Mesenchymal stem cell (in vitro differentiated cells and primary cell): ENCODE measurements at regions not wholly inside any gene's neighbourhood (a gene's known extent, or its start where the extent isn't known, plus 50 kb on each side); places are given as distances from the start of the nearest gene placed in this dataset.
"Not testable (repeated sequence)": the region's sequence is repeated elsewhere in the genome, so short reads cannot be mapped to it uniquely, and the experiment has no call there.

Experiments
- DNase-seq: peaks from one replicate; pipeline ENCODE4 v3.0.0-alpha.2; 2013
- H2AFZ ChIP-seq: one replicate; pipeline ENCODE4 v1.6.1; 2013; ENCODE audit warnings: low read depth, mild to moderate bottlenecking, control low read depth, inconsistent platforms, low read length, moderate library complexity
- H2AK5ac ChIP-seq: 2 replicates; pipeline ENCODE4 v1.6.1; 2013; ENCODE audit warnings: low read length, moderate library complexity, mild to moderate bottlenecking, inconsistent platforms; ENCODE audit not compliant: severe bottlenecking
- H2BK120ac ChIP-seq: one replicate; pipeline ENCODE4 v1.6.1; 2013; ENCODE audit warnings: low read depth, mild to moderate bottlenecking, inconsistent platforms, low read length, moderate library complexity
- H2BK12ac ChIP-seq, 2 experiments: one replicate each; pipeline ENCODE4 v1.6.1; 2013; ENCODE audit warnings: inconsistent platforms in 2 of 2, low read length in 2 of 2, mild to moderate bottlenecking in 2 of 2, moderate library complexity in 2 of 2, control low read depth in 1 of 2
- H2BK15ac ChIP-seq: one replicate; pipeline ENCODE4 v1.6.1; 2013; ENCODE audit warnings: mild to moderate bottlenecking, low read depth, inconsistent platforms; ENCODE audit not compliant: poor library complexity, severe bottlenecking
- H2BK5ac ChIP-seq: 2 replicates; pipeline ENCODE4 v1.6.1; 2013; ENCODE audit warnings: low read depth, mild to moderate bottlenecking, low read length, control low read depth, inconsistent platforms; ENCODE audit not compliant: poor library complexity, severe bottlenecking
- H3K14ac ChIP-seq, 2 experiments: one replicate each; pipeline ENCODE4 v1.6.1; 2013; ENCODE audit warnings: inconsistent platforms in 2 of 2, low read length in 2 of 2, control low read depth in 1 of 2, mild to moderate bottlenecking in 1 of 2, moderate library complexity in 1 of 2
- H3K18ac ChIP-seq, 2 experiments: one replicate each; pipeline ENCODE4 v1.6.1; 2013; ENCODE audit warnings: inconsistent platforms in 2 of 2, low read length in 2 of 2, control low read depth in 1 of 2, low read depth in 1 of 2, mild to moderate bottlenecking in 1 of 2
- H3K23ac ChIP-seq, 2 experiments: one replicate each; pipeline ENCODE4 v1.6.1; 2013; ENCODE audit warnings: inconsistent platforms in 2 of 2, low read length in 2 of 2, mild to moderate bottlenecking in 2 of 2, moderate library complexity in 2 of 2, control low read depth in 1 of 2
- H3K27ac ChIP-seq: 2 replicates; pipeline ENCODE4 v1.5.1; 2013; ENCODE audit warnings: mild to moderate bottlenecking, moderate library complexity, low read length, control low read depth, inconsistent platforms; ENCODE audit not compliant: poor library complexity, severe bottlenecking
- H3K27me3 ChIP-seq, 2 experiments: 2 replicates each; pipeline versions ENCODE4 v1.6.1 to v1.7.0; 2013; ENCODE audit warnings: low read length in 2 of 2, mild to moderate bottlenecking in 2 of 2, moderate library complexity in 2 of 2, control low read depth in 1 of 2, inconsistent platforms in 1 of 2; ENCODE audit not compliant: control insufficient read depth in 1 of 2, insufficient read depth in 1 of 2
- H3K36me3 ChIP-seq, 2 experiments: 2 replicates each; pipeline versions ENCODE4 v1.6.1 to v1.7.0; 2013; ENCODE audit warnings: low read length in 2 of 2, control low read depth in 1 of 2, inconsistent platforms in 1 of 2, low read depth in 1 of 2, mild to moderate bottlenecking in 1 of 2; ENCODE audit not compliant: insufficient read depth in 2 of 2, control insufficient read depth in 1 of 2
- H3K4ac ChIP-seq, 2 experiments: one replicate each; pipeline ENCODE4 v1.6.1; 2013; ENCODE audit warnings: inconsistent platforms in 2 of 2, low read length in 2 of 2, mild to moderate bottlenecking in 2 of 2, moderate library complexity in 2 of 2, control low read depth in 1 of 2, low read depth in 1 of 2
- H3K4me1 ChIP-seq: 2 replicates; pipeline ENCODE4 v1.6.1; 2013; ENCODE audit warnings: low read depth, low read length, control low read depth; ENCODE audit not compliant: control insufficient read depth, insufficient read depth
- H3K4me2 ChIP-seq: 2 replicates; pipeline ENCODE4 v1.6.1; 2013; ENCODE audit warnings: low read length, mild to moderate bottlenecking, inconsistent platforms; ENCODE audit not compliant: poor library complexity, severe bottlenecking
- H3K4me3 ChIP-seq, 2 experiments: 2 replicates each; pipeline versions ENCODE4 v1.5.1 to v1.7.0; 2013; ENCODE audit warnings: low read length in 2 of 2, mild to moderate bottlenecking in 2 of 2, control low read depth in 1 of 2, low read depth in 1 of 2; ENCODE audit not compliant: insufficient read depth in 1 of 2
- H3K79me1 ChIP-seq: replicated peaks from 2 replicates; pipeline ENCODE4 v1.6.1; 2013; ENCODE audit warnings: mild to moderate bottlenecking, control low read depth, low read length, inconsistent platforms; ENCODE audit not compliant: poor library complexity, severe bottlenecking
- H3K9ac ChIP-seq: 2 replicates; pipeline ENCODE4 v1.7.0; 2013; ENCODE audit warnings: mild to moderate bottlenecking, low read length, moderate library complexity
- H3K9me3 ChIP-seq: 2 replicates; pipeline ENCODE4 v1.7.0; 2013; ENCODE audit warnings: mild to moderate bottlenecking, low read length; ENCODE audit not compliant: control insufficient read depth
- H4K8ac ChIP-seq: one replicate; pipeline ENCODE4 v1.6.1; 2013; ENCODE audit warnings: inconsistent platforms, mild to moderate bottlenecking, low read length, moderate library complexity
- H4K91ac ChIP-seq: one replicate; pipeline ENCODE4 v1.6.1; 2013; ENCODE audit warnings: mild to moderate bottlenecking, low read length, inconsistent platforms
- WGBS: methylation state at CpG from one replicate; pipeline ENCODE4 v1.1.7; 2013; ENCODE audit warnings: mixed read lengths; 5-methylcytosine and 5-hydroxymethylcytosine counted together

- not testable (repeated sequence) for H4K8ac ChIP-seq, H3K27me3 ChIP-seq, H3K9ac ChIP-seq, DNase-seq, H3K79me1 ChIP-seq, H3K4me1 ChIP-seq, H3K14ac ChIP-seq, H3K4me3 ChIP-seq, H4K91ac ChIP-seq, H2BK5ac ChIP-seq, H3K27ac ChIP-seq, H3K4ac ChIP-seq, H2BK120ac ChIP-seq, H2BK12ac ChIP-seq, H3K4me2 ChIP-seq, H2AK5ac ChIP-seq, H2AFZ ChIP-seq, H2BK15ac ChIP-seq, H3K18ac ChIP-seq, H3K23ac ChIP-seq
- Histone ChIP-seq H3K36me3 (peaks cover 4 to 24% of the 10 kb centered on the region in 2 experiments), H3K9me3 (peaks cover 15% of the 10 kb centered on the region)
Observed at GRCh38 chr3:185306286-185306685, 52.4 kb upstream of the EHHADH start.

GRCh38 chr3:185306847-185307246 lies 53.0 kb upstream of the EHHADH start:
- H3K9ac ChIP-seq, result no peak overlapping the region
- no peak overlapping the region for H3K27ac ChIP-seq
- H2BK12ac ChIP-seq, result no peak overlapping the region
- no peak overlapping the region for H4K8ac ChIP-seq
- no peak overlapping the region for H2BK15ac ChIP-seq
- H3K18ac ChIP-seq, result no peak overlapping the region
- 100% methylated on average over 3 of the region's 3 CpGs for WGBS
- no peak overlapping the region for H3K14ac ChIP-seq
- H3K4me1 ChIP-seq, result no peaks in the 10 kb centered on the region
- peaks cover 15% of the 10 kb centered on the region for H3K9me3 ChIP-seq
- no peak overlapping the region for H2BK5ac ChIP-seq
- no peaks in the 10 kb centered on the region for H3K27me3 ChIP-seq
- no peak overlapping the region for H3K4ac ChIP-seq
- no peak overlapping the region for H4K91ac ChIP-seq
- no peak overlapping the region for H2AFZ ChIP-seq
- DNase-seq, result no peak
- H3K79me1 ChIP-seq, result peaks cover 10% of the 10 kb centered on the region
- H3K4me3 ChIP-seq, result no peak overlapping the region
- H2BK120ac ChIP-seq, result no peak overlapping the region
- no peak overlapping the region for H2AK5ac ChIP-seq
- H3K36me3 ChIP-seq, result peaks cover 4 to 24% of the 10 kb centered on the region in 2 experiments
- H3K23ac ChIP-seq, result no peak overlapping the region
- no peak overlapping the region for H3K4me2 ChIP-seq

- Histone ChIP-seq H3K4me2 (no peak overlapping the region), H3K14ac (no peak overlapping the region), H3K4me1 (no peaks in the 10 kb centered on the region), H2AFZ (no peak overlapping the region), H3K18ac (no peak overlapping the region), H2AK5ac (no peak overlapping the region), H3K27ac (no peak overlapping the region), H2BK120ac (no peak overlapping the region), H4K91ac (no peak overlapping the region), H3K9ac (no peak overlapping the region), H3K79me1 (peaks cover 14% of the 10 kb centered on the region), H2BK12ac (no peak overlapping the region), H2BK15ac (no peak overlapping the region), H3K23ac (no peak overlapping the region), H2BK5ac (no peak overlapping the region), H3K27me3 (no peaks in the 10 kb centered on the region), H3K4me3 (no peak overlapping the region), H3K36me3 (peaks cover 4 to 24% of the 10 kb centered on the region in 2 experiments), H3K4ac (no peak overlapping the region), H4K8ac (no peak overlapping the region), H3K9me3 (peaks cover 15% of the 10 kb centered on the region)
- peak; percentile 71 for DNase-seq
- 95% methylated on average over 2 of the region's 2 CpGs for WGBS
Observed at GRCh38 chr3:185308126-185308754, 54.4 kb upstream of the EHHADH start.

GRCh38 chr3:185309302-185309701 lies 53.6 kb upstream of the MAP3K13 start:
- Histone ChIP-seq H2BK12ac (no peak overlapping the region), H3K4me3 (no peak overlapping the region), H4K8ac (no peak overlapping the region), H3K23ac (no peak overlapping the region), H4K91ac (no peak overlapping the region), H3K14ac (no peak overlapping the region), H3K4me1 (no peaks in the 10 kb centered on the region), H2BK120ac (no peak overlapping the region), H2AK5ac (no peak overlapping the region), H3K36me3 (peaks cover 4 to 24% of the 10 kb centered on the region in 2 experiments), H3K9ac (no peak overlapping the region), H3K4me2 (no peak overlapping the region), H2BK5ac (no peak overlapping the region), H2AFZ (no peak overlapping the region), H3K27ac (no peak overlapping the region), H3K18ac (no peak overlapping the region), H3K4ac (no peak overlapping the region), H2BK15ac (no peak overlapping the region), H3K79me1 (peaks cover 16% of the 10 kb centered on the region), H3K9me3 (peaks cover 15% of the 10 kb centered on the region), H3K27me3 (no peaks in the 10 kb centered on the region)
- no peak for DNase-seq
- 71% methylated on average over 4 of the region's 4 CpGs for WGBS
